BE2C (cell line): ENCODE measurements at regions not wholly inside any gene's neighbourhood (a gene's known extent, or its start where the extent isn't known, plus 50 kb on each side); places are given as distances from the start of the nearest gene placed in this dataset.
"Not testable (repeated sequence)": the region's sequence is repeated elsewhere in the genome, so short reads cannot be mapped to it uniquely, and the experiment has no call there.

Experiments
- DNase-seq: peaks from one replicate; pipeline ENCODE4 v3.0.0-alpha.2; 2020
- H3K27me3 ChIP-seq: fragments of 250-450 bp; sonication (Bioruptor Pico); 2 replicates; pipeline ENCODE4 v1.5.1; 2020; ENCODE audit warnings: mild to moderate bottlenecking
- H3K36me3 ChIP-seq: fragments of 250-450 bp; sonication (Bioruptor Pico); 2 replicates; pipeline ENCODE4 v1.5.1; 2020; ENCODE audit warnings: mild to moderate bottlenecking
- H3K4me1 ChIP-seq: fragments of 250-450 bp; sonication (Bioruptor Pico); 2 replicates; pipeline ENCODE4 v1.5.1; 2020
- H3K4me3 ChIP-seq: 2 replicates; pipeline ENCODE4 v1.5.1; 2011; ENCODE audit warnings: low read depth, low read length
- H3K9me3 ChIP-seq: fragments of 250-450 bp; sonication (Bioruptor Pico); 2 replicates; pipeline ENCODE4 v1.5.1; 2020

- H3K36me3 ChIP-seq, H3K27me3 ChIP-seq, H3K9me3 ChIP-seq, DNase-seq, H3K4me3 ChIP-seq, H3K4me1 ChIP-seq: not testable (repeated sequence)
Observed at GRCh38 chr1:149285638-149286037, 182.3 kb upstream of the NBPF9 start.

- H3K36me3 ChIP-seq, H3K27me3 ChIP-seq, H3K9me3 ChIP-seq, H3K4me3 ChIP-seq, DNase-seq, H3K4me1 ChIP-seq: not testable (repeated sequence)
Observed at GRCh38 chr1:149288580-149288979, 185.2 kb upstream of the NBPF9 start.

- H3K27me3 ChIP-seq, H3K4me1 ChIP-seq, H3K4me3 ChIP-seq, DNase-seq, H3K36me3 ChIP-seq, H3K9me3 ChIP-seq: not testable (repeated sequence)
Observed at GRCh38 chr1:149300478-149301218, 174.2 kb upstream of the NBPF19 start.

- not testable (repeated sequence) for H3K4me3 ChIP-seq, DNase-seq, H3K4me1 ChIP-seq, H3K36me3 ChIP-seq, H3K9me3 ChIP-seq, H3K27me3 ChIP-seq
Observed at GRCh38 chr1:149301282-149301681, 173.6 kb upstream of the NBPF19 start.

- H3K4me3 ChIP-seq, H3K4me1 ChIP-seq, H3K9me3 ChIP-seq, DNase-seq, H3K36me3 ChIP-seq, H3K27me3 ChIP-seq: not testable (repeated sequence)
Observed at GRCh38 chr1:149304796-149305195, 170.0 kb upstream of the NBPF19 start.

- H3K27me3 ChIP-seq, H3K4me3 ChIP-seq, H3K4me1 ChIP-seq, DNase-seq, H3K36me3 ChIP-seq, H3K9me3 ChIP-seq: not testable (repeated sequence)
Observed at GRCh38 chr1:149307640-149308039, 167.2 kb upstream of the NBPF19 start.

GRCh38 chr1:149314921-149315320, 159.9 kb upstream of the NBPF19 start:
- H3K4me1 ChIP-seq, H3K4me3 ChIP-seq, H3K9me3 ChIP-seq, DNase-seq, H3K27me3 ChIP-seq, H3K36me3 ChIP-seq: not testable (repeated sequence)

- not testable (repeated sequence) for H3K4me3 ChIP-seq, DNase-seq, H3K36me3 ChIP-seq, H3K27me3 ChIP-seq, H3K4me1 ChIP-seq, H3K9me3 ChIP-seq
Observed at GRCh38 chr1:149320971-149321731, 153.7 kb upstream of the NBPF19 start.

GRCh38 chr1:149321732-149322016, 153.2 kb upstream of the NBPF19 start:
- H3K4me1 ChIP-seq, H3K4me3 ChIP-seq, H3K36me3 ChIP-seq, DNase-seq, H3K9me3 ChIP-seq, H3K27me3 ChIP-seq: not testable (repeated sequence)

GRCh38 chr1:149330081-149330335, 144.8 kb upstream of the NBPF19 start:
- not testable (repeated sequence) for H3K36me3 ChIP-seq, DNase-seq, H3K4me1 ChIP-seq, H3K27me3 ChIP-seq, H3K9me3 ChIP-seq, H3K4me3 ChIP-seq

GRCh38 chr1:149336082-149336481, 138.8 kb upstream of the NBPF19 start:
- not testable (repeated sequence) for DNase-seq, H3K36me3 ChIP-seq, H3K27me3 ChIP-seq, H3K4me1 ChIP-seq, H3K9me3 ChIP-seq, H3K4me3 ChIP-seq

GRCh38 chr1:149338221-149338691, 136.6 kb upstream of the NBPF19 start:
- not testable (repeated sequence) for DNase-seq, H3K4me3 ChIP-seq, H3K4me1 ChIP-seq

GRCh38 chr1:149338698-149339097, 136.1 kb upstream of the NBPF19 start:
- not testable (repeated sequence) for DNase-seq, H3K27me3 ChIP-seq, H3K4me1 ChIP-seq, H3K36me3 ChIP-seq, H3K4me3 ChIP-seq, H3K9me3 ChIP-seq

More at GRCh38 chr1:149338221-149338691, 136.6 kb upstream of the NBPF19 start:
- not testable (repeated sequence) for H3K9me3 ChIP-seq, H3K27me3 ChIP-seq, H3K36me3 ChIP-seq

- DNase-seq, H3K9me3 ChIP-seq: not testable (repeated sequence)
Observed at GRCh38 chr1:149349448-149349847, 125.4 kb upstream of the NBPF19 start.

GRCh38 chr1:149352205-149352604, 122.6 kb upstream of the NBPF19 start:
- not testable (repeated sequence) for H3K9me3 ChIP-seq, H3K36me3 ChIP-seq, H3K27me3 ChIP-seq, H3K4me1 ChIP-seq, H3K4me3 ChIP-seq, DNase-seq

More at GRCh38 chr1:149349448-149349847, 125.4 kb upstream of the NBPF19 start:
- H3K27me3 ChIP-seq, H3K36me3 ChIP-seq, H3K4me3 ChIP-seq, H3K4me1 ChIP-seq: not testable (repeated sequence)

- not testable (repeated sequence) for H3K36me3 ChIP-seq, H3K27me3 ChIP-seq, H3K9me3 ChIP-seq, H3K4me3 ChIP-seq, DNase-seq, H3K4me1 ChIP-seq
Observed at GRCh38 chr1:149354579-149354978, 120.3 kb upstream of the NBPF19 start.

GRCh38 chr1:149355748-149356147, 119.1 kb upstream of the NBPF19 start:
- H3K36me3 ChIP-seq, H3K4me3 ChIP-seq, H3K9me3 ChIP-seq, H3K4me1 ChIP-seq, DNase-seq, H3K27me3 ChIP-seq: not testable (repeated sequence)
